Nephron (organoid): ENCODE measurements at regions not wholly inside any gene's neighbourhood (a gene's known extent, or its start where the extent isn't known, plus 50 kb on each side); places are given as distances from the start of the nearest gene placed in this dataset.

Source experiments
- H3K27ac Mint-ChIP-seq, 3 experiments: 2 replicates each; pipeline ENCODE4 v1.8.0; 2020; ENCODE audit warnings: mixed read lengths in 3 of 3, mild to moderate bottlenecking in 2 of 3, moderate library complexity in 1 of 3
- H3K27me3 Mint-ChIP-seq: 2 replicates; pipeline ENCODE4 v1.8.0; 2021; ENCODE audit warnings: low read depth, mild to moderate bottlenecking, moderate library complexity, mixed read lengths
- H3K36me3 Mint-ChIP-seq: 2 replicates; pipeline ENCODE4 v1.8.0; 2020; ENCODE audit warnings: low read depth, mixed read lengths
- H3K4me1 Mint-ChIP-seq: 2 replicates; pipeline ENCODE4 v1.8.0; 2020; ENCODE audit warnings: mixed read lengths
- H3K4me3 Mint-ChIP-seq, 3 experiments: 2 replicates each; pipeline ENCODE4 v1.8.0; 2020; ENCODE audit warnings: mild to moderate bottlenecking in 3 of 3, mixed read lengths in 3 of 3, moderate library complexity in 2 of 3
- H3K9me3 Mint-ChIP-seq: 2 replicates; pipeline ENCODE4 v1.8.0; 2020; ENCODE audit warnings: mixed read lengths
- TF ChIP-seq, protein P1 (sequence below), 3 experiments: fragments of 200-600 bp; sonication (generic); IDR thresholded peaks; one replicate each; pipeline ENCODE4 v1.5.0; 2021; ENCODE audit warnings: antibody characterized with exemption in 3 of 3; ENCODE audit not compliant: unreplicated experiment in 3 of 3

DNA sequence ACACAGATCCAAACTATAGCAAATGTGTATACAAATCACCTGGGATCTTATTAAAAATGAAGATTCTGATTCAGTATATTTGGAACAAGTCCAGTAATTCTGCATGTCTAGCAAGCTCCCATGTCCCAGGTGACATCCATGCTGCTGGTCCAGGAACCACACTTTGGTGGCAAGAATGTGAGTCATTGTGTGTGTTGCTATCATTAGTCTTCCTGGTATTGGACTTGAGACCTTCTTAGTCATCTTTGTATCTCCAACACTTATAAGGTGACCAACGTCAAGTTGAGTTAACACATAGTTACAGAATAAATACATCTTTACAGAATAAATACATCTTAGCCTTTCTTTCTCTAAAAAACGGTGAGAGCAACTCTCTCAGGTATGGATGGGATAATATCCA is 107.9 kb upstream of the NDUFV2 start:
- H3K27ac Mint-ChIP-seq: no peak overlapping the region
- no peak overlapping the region for H3K4me3 Mint-ChIP-seq

DNA sequence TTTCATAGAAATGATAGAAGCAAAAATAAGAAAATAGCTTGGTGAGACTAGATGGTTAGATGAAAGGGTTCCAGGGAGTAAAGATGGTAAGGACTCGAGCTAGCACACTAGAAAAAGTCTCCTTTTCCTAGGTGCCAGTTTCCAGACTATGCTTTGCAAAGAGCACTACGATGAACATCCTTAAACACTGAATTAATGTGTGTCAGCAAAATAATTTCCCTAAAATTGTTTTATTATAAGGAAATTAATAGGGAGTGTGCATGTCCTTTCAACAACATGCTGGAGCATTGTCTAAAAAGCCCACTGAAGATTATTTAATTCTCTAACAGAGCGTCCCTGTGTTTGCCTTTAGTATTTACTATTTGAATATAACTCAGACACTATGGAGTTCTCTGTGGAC is 107.4 kb upstream of the NDUFV2 start:
- H3K27ac Mint-ChIP-seq: no peak overlapping the region
- peaks cover 8% of the 10 kb centered on the region for H3K9me3 Mint-ChIP-seq
- H3K36me3 Mint-ChIP-seq: no peaks in the 10 kb centered on the region
- H3K27me3 Mint-ChIP-seq: peaks cover 29% of the 10 kb centered on the region
- no peak overlapping the region for H3K4me3 Mint-ChIP-seq
- H3K4me1 Mint-ChIP-seq: peaks cover 17% of the 10 kb centered on the region
- TF ChIP-seq, protein P1, sequence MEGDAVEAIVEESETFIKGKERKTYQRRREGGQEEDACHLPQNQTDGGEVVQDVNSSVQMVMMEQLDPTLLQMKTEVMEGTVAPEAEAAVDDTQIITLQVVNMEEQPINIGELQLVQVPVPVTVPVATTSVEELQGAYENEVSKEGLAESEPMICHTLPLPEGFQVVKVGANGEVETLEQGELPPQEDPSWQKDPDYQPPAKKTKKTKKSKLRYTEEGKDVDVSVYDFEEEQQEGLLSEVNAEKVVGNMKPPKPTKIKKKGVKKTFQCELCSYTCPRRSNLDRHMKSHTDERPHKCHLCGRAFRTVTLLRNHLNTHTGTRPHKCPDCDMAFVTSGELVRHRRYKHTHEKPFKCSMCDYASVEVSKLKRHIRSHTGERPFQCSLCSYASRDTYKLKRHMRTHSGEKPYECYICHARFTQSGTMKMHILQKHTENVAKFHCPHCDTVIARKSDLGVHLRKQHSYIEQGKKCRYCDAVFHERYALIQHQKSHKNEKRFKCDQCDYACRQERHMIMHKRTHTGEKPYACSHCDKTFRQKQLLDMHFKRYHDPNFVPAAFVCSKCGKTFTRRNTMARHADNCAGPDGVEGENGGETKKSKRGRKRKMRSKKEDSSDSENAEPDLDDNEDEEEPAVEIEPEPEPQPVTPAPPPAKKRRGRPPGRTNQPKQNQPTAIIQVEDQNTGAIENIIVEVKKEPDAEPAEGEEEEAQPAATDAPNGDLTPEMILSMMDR (IDR thresholded peaks at IDR 0.05; ENCODE audit: unreplicated experiment in 3 of 3): no peak

More for the DNA sequence above, 107.9 kb upstream of the NDUFV2 start:
- Mint-ChIP-seq H3K36me3 (no peaks in the 10 kb centered on the region), H3K9me3 (peaks cover 8% of the 10 kb centered on the region), H3K27me3 (peaks cover 29% of the 10 kb centered on the region), H3K4me1 (peaks cover 13% of the 10 kb centered on the region)
- TF ChIP-seq, protein P1 (IDR thresholded peaks at IDR 0.05; ENCODE audit: unreplicated experiment in 3 of 3): no peak

DNA sequence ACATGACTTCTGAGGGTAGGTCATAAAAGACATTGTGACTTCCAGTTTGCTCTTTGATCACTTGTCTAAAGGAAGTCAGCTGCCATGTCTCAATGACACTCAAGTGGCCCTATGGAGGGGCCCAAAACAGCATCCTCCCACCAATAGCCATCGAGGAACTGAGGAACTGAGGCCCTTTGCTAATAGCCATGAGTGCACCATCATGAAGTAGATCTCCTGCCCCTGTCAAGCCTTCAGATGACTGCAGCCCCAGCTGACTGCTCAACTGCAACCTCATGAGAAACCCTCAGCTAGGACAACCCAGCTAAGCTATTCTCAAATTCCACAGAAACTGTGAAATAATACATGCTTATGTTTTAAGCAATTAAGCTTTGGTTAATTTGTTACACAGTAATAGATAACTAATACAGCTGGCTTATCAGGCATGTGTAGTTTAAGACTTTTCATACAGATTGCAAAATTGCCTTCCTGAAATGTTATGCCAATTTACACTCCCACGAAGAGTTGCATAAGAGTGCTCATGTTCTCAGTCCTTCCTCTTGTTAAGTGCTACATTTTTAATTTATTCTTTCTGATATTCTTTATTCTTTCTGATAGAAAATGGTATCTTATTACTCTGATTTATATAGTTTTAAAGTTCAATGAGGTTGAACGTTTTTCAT is 105.6 kb upstream of the NDUFV2 start:
- Mint-ChIP-seq H3K36me3 (no peaks in the 10 kb centered on the region), H3K4me1 (peaks cover 20% of the 10 kb centered on the region)

DNA sequence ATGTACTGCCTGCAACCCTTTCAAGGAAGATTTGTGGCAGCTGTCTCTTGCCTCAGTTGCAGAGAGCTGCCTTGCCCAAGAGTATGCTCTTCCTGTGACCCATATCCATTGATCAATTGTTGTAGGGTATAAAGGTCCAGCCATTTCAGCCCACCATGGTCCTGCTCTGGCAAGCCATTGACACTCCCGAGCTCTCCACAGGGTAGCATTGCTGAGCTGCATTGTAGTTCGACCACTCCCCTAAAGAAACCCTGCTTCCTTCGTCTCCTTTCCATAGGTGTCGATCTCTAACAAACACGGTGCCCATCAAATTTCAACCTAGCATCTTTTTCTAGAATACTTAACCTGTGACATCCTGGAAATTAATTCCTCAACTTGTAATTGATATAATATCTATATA is 104.9 kb upstream of the NDUFV2 start:
- TF ChIP-seq, protein P1 (IDR thresholded peaks at IDR 0.05; ENCODE audit: unreplicated experiment in 3 of 3): no peak

More for the DNA sequence above, 105.6 kb upstream of the NDUFV2 start:
- H3K27ac Mint-ChIP-seq: no peak overlapping the region
- peaks cover 22% of the 10 kb centered on the region for H3K27me3 Mint-ChIP-seq
- no peak overlapping the region for H3K4me3 Mint-ChIP-seq
- H3K9me3 Mint-ChIP-seq: peaks cover 8% of the 10 kb centered on the region
- TF ChIP-seq, protein P1 (IDR thresholded peaks at IDR 0.05; ENCODE audit: unreplicated experiment in 3 of 3): no peak

DNA sequence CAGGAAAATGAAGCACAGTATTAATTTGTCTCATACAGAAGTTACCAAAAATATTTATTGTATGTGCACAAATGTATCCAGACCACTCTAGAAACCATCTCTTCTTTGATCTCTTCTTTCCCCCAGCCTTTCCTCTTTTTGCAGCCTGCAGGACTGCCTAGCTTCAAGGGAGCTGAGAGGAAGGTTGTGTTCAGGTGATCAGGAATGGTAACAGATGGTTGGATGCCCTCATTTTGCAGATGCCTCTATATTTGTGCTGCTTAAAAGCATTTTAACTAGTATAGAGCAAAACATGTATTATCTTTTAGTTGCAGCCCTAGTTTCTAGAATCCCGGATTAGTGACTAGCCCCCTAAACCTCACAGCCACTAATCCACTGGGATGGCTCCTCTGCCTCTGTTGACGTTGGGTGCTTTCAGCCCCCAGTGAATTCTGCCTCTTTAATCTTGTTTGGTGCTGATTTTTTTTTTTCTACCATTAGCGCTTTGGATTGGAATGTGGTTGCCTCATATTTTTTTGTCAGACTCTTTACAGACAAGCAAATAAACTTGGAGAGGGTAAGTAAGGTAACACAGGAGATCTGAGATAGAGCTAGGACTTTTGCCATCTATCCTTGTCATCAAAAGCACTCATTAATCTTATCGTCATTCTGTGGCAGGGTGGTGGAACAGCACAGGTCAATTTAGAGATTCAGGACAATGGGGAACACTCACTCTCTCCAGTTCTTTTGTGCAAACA is 103.8 kb upstream of the NDUFV2 start:
- H3K4me3 Mint-ChIP-seq: no peak overlapping the region
- H3K4me1 Mint-ChIP-seq: peaks cover 20% of the 10 kb centered on the region
- TF ChIP-seq, protein P1 (IDR thresholded peaks at IDR 0.05; ENCODE audit: unreplicated experiment in 3 of 3): no peak
- H3K9me3 Mint-ChIP-seq: peaks cover 23% of the 10 kb centered on the region
- peaks cover 22% of the 10 kb centered on the region for H3K27me3 Mint-ChIP-seq
- H3K36me3 Mint-ChIP-seq: no peaks in the 10 kb centered on the region
- H3K27ac Mint-ChIP-seq: no peak overlapping the region

More for the DNA sequence above, 104.9 kb upstream of the NDUFV2 start:
- Mint-ChIP-seq H3K36me3 (no peaks in the 10 kb centered on the region), H3K9me3 (peaks cover 15% of the 10 kb centered on the region), H3K27me3 (peaks cover 22% of the 10 kb centered on the region), H3K4me3 (no peak overlapping the region), H3K27ac (no peak overlapping the region), H3K4me1 (peaks cover 20% of the 10 kb centered on the region)
